ENCODE measurements at regions not wholly inside any gene's neighbourhood (a gene's known extent, or its start where the extent isn't known, plus 50 kb on each side); places are given as distances from the start of the nearest gene placed in this dataset.
"Not testable (repeated sequence)": the region's sequence is repeated elsewhere in the genome, so short reads cannot be mapped to it uniquely, and the experiment has no call there.

DNA sequence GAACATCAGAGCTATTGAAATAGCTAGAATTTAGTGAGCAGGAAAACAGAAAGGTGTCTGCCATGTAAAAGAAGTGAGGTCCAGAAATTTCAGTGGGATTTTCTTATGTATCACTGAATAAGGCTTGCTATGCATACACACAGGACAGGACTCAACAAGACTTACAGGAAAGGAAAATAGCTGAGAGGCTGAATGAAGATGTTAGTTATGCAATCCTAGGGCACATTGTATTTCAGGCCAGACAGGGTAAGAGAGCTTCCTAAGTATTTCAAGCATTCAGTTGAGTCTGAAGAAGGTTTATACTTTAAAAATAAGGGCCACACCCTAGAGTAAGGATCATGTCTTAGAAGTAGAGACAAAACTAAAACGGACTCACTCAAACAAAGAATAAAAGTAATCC is 419.9 kb upstream of the PRR20A start:
- no peak for DNase-seq (ENCODE audit: low read depth in 4 of 4, low spot score in 3 of 4)

- no peak for DNase-seq (ENCODE audit: low read depth in 4 of 4, low spot score in 3 of 4)
These were observed 405.2 kb upstream of the PRR20A start for GRCh38 chr13:56735537-56735942.

GRCh38 chr13:56736966-56737365 is 403.8 kb upstream of the PRR20A start:
- DNase-seq (ENCODE audit: low read depth in 4 of 4, low spot score in 3 of 4): no peak

- DNase-seq (ENCODE audit: low read depth in 4 of 4, low spot score in 3 of 4): no peak
These were observed 388.1 kb upstream of the PRR20A start for GRCh38 chr13:56752636-56753035.

DNA sequence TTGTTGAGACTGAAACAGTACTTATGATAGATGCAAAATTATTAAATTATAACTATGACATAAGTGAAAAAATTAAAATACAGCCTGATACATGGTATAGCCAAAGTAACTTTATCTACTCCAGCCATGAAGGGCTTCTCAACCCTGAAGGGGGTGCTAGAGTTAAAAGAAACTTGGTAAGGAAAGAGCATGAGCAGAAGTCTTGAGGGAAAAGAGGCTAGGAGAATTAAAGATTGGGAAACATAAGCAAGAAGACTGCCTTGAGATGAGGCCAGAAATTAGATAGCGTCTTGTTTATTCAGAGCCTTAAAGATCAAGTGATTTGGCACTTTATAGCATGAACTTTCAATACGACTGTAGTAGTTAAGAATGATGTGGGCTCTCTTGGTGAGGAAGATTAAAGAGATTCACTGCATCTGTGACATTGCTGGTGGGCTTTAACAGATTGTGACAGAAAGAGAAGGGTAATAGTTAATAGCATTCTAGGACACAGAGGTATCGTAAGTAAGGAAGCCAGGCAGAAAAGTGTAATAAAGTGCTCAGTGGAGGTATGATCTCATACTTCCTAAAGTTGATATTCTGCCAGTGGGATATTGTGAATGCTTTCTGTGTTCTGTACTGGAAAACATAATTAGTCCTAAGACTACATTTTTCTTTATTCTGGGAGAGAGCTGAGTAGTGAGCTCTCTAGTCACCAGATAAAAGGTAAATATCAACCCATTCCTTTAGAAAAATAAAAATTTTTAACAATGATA is 385.4 kb upstream of the PRR20A start:
- no peak for DNase-seq (ENCODE audit: low read depth in 4 of 4, low spot score in 3 of 4)

GRCh38 chr13:56763333-56763732 is 377.4 kb upstream of the PRR20A start:
- not testable (repeated sequence) for DNase-seq (ENCODE audit: low read depth in 4 of 4, low spot score in 3 of 4)

DNA sequence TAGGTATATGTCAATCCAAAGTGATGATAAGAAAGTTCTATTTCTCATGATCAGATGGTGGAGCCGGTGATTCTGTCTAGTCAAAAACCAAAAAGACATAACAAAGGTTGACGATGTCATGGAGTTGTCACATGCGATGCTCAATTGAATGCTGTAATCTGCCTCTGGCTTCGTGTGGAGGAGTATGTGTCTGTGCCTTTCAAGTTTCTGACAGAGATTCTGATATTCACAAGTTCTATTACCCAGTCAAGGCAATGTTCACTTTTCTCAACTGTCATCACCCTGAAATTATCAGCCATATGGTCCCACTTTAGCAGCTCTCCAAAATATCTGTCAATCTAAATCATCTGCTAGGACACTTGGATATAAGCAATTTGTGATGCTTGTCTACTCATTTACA is 367.6 kb upstream of the PRR20A start:
- DNase-seq (ENCODE audit: low read depth in 4 of 4, low spot score in 3 of 4): no peak

GRCh38 chr13:56789527-56789926 is 351.2 kb upstream of the PRR20A start:
- DNase-seq (ENCODE audit: low read depth in 4 of 4, low spot score in 3 of 4): no peak

GRCh38 chr13:56837161-56837560 is 303.6 kb upstream of the PRR20A start:
- no peak for DNase-seq (ENCODE audit: low read depth in 4 of 4, low spot score in 3 of 4)

- no peak for DNase-seq (ENCODE audit: low read depth in 4 of 4, low spot score in 3 of 4)
These were observed 289.9 kb upstream of the PRR20A start for GRCh38 chr13:56850852-56851251.

- DNase-seq (ENCODE audit: low read depth in 4 of 4, low spot score in 3 of 4): no peak
These were observed 279.2 kb upstream of the PRR20A start for GRCh38 chr13:56861476-56861875.

- no peak for DNase-seq (ENCODE audit: low read depth in 4 of 4, low spot score in 3 of 4)
These were observed 276.3 kb upstream of the PRR20A start for GRCh38 chr13:56864451-56864850.

- no peak for DNase-seq (ENCODE audit: low read depth in 4 of 4, low spot score in 3 of 4)
These were observed 275.3 kb upstream of the PRR20A start for GRCh38 chr13:56865416-56865815.

GRCh38 chr13:56869671-56870070 is 271.0 kb upstream of the PRR20A start:
- DNase-seq (ENCODE audit: low read depth in 4 of 4, low spot score in 3 of 4): no peak

- DNase-seq (ENCODE audit: low read depth in 4 of 4, low spot score in 3 of 4): no peak
These were observed 254.3 kb upstream of the PRR20A start for GRCh38 chr13:56886398-56886797.

GRCh38 chr13:56888455-56888854 is 252.3 kb upstream of the PRR20A start:
- DNase-seq (ENCODE audit: low read depth in 4 of 4, low spot score in 3 of 4): no peak

- DNase-seq (ENCODE audit: low read depth in 4 of 4, low spot score in 3 of 4): no peak
These were observed 246.9 kb upstream of the PRR20A start for GRCh38 chr13:56893843-56894242.

DNA sequence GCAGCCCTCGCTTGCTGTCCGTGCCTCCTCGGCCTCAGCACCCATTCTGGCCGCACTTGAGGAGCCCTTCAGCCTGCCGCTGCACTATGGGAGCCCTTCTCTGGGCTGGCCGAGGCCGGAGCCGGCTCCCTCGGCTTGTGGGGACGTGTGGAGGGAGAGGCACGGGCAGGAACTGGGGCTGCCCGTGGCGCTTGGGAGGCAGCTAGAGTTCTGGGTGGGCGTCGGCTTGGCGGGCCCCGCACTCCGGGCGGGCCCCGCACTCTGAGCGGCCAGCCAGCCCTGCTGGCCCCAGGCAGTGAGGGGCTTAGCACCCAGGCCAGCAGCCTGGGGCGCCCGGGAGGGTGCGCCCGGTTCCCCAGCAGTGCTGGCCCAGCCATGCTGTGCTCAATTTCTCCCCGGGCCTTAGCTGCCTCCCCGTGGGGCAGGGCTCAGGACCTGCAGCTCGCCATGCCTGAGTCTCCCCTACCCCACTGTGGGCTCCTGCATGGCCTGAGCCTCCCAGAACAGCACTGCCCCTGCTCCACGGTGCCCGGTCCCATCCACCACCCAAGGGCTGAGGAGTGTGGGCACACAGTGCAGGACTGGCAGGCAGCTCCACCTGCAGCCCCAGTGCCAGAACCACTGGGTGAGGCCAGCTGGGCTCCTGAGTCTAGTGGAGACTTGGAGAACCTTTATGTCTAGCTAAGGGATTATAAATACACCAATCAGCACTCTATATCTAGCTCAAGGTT is 240.0 kb upstream of the PRR20A start:
- no peak for DNase-seq (ENCODE audit: low read depth in 4 of 4, low spot score in 3 of 4)

GRCh38 chr13:56902276-56902675 is 238.4 kb upstream of the PRR20A start:
- DNase-seq (ENCODE audit: low read depth in 4 of 4, low spot score in 3 of 4): no peak

GRCh38 chr13:56903710-56904282 is 236.9 kb upstream of the PRR20A start:
- no peak for DNase-seq (ENCODE audit: low read depth in 4 of 4, low spot score in 3 of 4)

GRCh38 chr13:56906909-56907308 is 233.8 kb upstream of the PRR20A start:
- no peak for DNase-seq (ENCODE audit: low read depth in 4 of 4, low spot score in 3 of 4)

- no peak for DNase-seq (ENCODE audit: low read depth in 4 of 4, low spot score in 3 of 4)
These were observed 233.0 kb upstream of the PRR20A start for GRCh38 chr13:56907766-56908165.
